Keratinocyte (primary cell): ENCODE measurements at regions not wholly inside any gene's neighbourhood (a gene's known extent, or its start where the extent isn't known, plus 50 kb on each side); places are given as distances from the start of the nearest gene placed in this dataset.

ENCODE experiments used
- EZH2 ChIP-seq: IDR thresholded peaks from one replicate; pipeline ENCODE4 v1.6.1; 2012; ENCODE audit warnings: inconsistent platforms, mild to moderate bottlenecking, low read length, moderate library complexity
- TF ChIP-seq, protein P1 (sequence below), 3 experiments: IDR thresholded peaks in 1 of 3; conservative IDR thresholded peaks in 1 of 3; optimal IDR thresholded peaks in 1 of 3; 2 replicates in 2 of 3; 3 replicates in 1 of 3; pipeline versions ENCODE3 to v1.5.1; 2011; ENCODE audit warnings: low read length in 3 of 3, mild to moderate bottlenecking in 3 of 3, moderate library complexity in 2 of 3, control low read depth in 1 of 3, inconsistent platforms in 1 of 3; ENCODE audit not compliant: insufficient read depth in 2 of 3; ENCODE audit errors: extremely low read depth in 1 of 3

DNA sequence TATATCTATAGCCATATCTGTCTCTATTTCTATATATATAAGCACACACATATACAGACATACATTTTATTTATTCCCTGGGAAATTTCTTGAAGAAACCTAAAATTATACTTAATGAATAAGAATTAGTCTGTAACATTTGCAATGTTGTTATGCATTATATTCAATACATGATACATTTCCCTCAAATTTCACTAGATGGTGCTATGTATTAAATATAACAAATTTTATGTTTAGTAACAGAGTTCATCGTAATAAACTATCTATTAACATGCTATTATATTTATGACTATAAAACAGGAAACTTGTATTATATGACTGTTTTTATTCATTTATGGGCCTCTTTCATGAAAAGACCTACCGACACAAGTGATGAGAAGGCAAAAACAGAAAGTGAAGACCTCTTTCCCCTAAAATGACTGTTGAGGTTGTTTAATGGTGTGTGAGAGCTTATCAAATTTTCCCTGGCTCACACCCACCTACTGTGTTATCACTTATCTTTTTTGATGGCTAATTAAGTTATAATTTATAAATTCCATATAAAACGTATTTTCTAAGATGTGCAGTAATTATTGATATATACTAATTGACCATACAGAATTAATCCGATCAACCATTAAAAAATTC lies 881.9 kb downstream of the SLITRK6 start:
- no peak for TF ChIP-seq EZH2
- TF ChIP-seq, protein P1, sequence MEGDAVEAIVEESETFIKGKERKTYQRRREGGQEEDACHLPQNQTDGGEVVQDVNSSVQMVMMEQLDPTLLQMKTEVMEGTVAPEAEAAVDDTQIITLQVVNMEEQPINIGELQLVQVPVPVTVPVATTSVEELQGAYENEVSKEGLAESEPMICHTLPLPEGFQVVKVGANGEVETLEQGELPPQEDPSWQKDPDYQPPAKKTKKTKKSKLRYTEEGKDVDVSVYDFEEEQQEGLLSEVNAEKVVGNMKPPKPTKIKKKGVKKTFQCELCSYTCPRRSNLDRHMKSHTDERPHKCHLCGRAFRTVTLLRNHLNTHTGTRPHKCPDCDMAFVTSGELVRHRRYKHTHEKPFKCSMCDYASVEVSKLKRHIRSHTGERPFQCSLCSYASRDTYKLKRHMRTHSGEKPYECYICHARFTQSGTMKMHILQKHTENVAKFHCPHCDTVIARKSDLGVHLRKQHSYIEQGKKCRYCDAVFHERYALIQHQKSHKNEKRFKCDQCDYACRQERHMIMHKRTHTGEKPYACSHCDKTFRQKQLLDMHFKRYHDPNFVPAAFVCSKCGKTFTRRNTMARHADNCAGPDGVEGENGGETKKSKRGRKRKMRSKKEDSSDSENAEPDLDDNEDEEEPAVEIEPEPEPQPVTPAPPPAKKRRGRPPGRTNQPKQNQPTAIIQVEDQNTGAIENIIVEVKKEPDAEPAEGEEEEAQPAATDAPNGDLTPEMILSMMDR (optimal IDR thresholded peaks at IDR 0.05 in 1 of 3, IDR thresholded peaks at IDR 0.05 in 1 of 3, conservative IDR thresholded peaks at IDR 0.05 in 1 of 3; ENCODE audit: extremely low read depth in 1 of 3, insufficient read depth in 2 of 3, low read length in 3 of 3), result peak in 1 of 3 experiments; percentile 10
